DMS153 (cell line): ENCODE measurements at regions not wholly inside any gene's neighbourhood (a gene's known extent, or its start where the extent isn't known, plus 50 kb on each side); places are given as distances from the start of the nearest gene placed in this dataset.
"Not testable (repeated sequence)": the region's sequence is repeated elsewhere in the genome, so short reads cannot be mapped to it uniquely, and the experiment has no call there.

Source experiments
- DNase-seq: peaks from one replicate; lab custom pipeline; 2025; lab: John Stamatoyannopoulos, UW

DNA sequence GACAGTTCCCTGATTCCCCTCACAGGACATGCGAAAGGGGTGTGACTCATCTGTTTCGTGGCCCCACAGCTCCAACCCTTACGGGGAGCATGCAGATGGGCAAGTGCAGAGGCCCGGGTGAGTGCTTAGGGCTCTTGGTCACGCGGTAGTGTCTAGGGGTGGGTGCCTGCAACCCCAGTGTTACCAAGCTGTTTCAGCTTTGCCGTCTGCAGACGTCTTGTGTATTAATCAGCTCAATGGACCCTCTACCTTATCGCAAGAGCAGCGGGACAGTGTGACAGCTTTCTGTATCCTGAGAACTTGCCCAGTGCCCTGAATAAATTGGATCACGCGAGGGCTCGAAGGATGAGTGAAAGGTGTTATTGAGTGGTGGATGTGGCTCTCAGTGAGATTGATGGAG is 816.4 kb upstream of the ANO3 start:
- DNase-seq, result no peak

DNA sequence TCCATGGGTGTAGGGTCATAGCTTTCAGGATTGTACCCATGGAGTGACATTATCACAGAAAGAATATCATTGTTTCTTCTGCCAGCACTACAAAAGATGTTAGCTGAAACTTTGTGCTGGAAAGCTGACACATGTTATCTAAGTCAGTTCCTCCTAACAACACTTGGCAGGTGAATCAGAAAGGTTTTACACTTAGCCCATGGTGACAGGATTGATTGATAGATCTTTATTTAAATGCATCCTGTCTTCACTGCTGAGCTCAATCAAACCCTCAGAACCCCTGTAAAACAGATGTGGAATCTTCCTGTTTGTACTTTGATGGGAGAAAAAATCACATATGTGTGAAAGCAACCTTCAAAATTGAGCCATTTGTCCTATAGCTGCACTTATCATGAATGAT is 811.5 kb upstream of the ANO3 start:
- no peak for DNase-seq

- DNase-seq, result no peak
These were observed 804.1 kb upstream of the ANO3 start for GRCh38 chr11:25527841-25528240.

GRCh38 chr11:25529572-25529971 is 802.4 kb upstream of the ANO3 start:
- no peak for DNase-seq

GRCh38 chr11:25535467-25536272 is 796.3 kb upstream of the ANO3 start:
- DNase-seq, result no peak

- no peak for DNase-seq
These were observed 795.6 kb upstream of the ANO3 start for GRCh38 chr11:25536289-25536688.

- no peak for DNase-seq
These were observed 794.5 kb upstream of the ANO3 start for GRCh38 chr11:25537393-25537792.

DNA sequence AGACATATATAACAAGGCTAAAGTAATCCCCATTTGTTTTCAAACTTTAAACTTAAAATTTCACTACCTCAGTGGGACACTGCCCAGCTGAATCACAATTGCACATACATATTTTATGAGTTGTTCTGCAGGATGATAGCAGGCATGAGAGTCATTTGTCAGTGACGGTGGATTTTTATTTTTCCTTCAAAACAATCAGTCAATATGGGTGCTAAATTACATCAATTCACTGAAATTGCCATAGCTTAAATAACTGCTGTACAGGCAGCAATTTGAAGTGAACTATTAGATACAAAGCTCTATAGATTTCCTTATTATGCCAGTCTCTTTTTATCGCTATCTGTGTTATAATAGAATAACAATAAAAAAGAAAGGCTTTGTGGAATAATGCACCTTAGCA is 784.6 kb upstream of the ANO3 start:
- no peak for DNase-seq

- DNase-seq, result no peak
These were observed 769.5 kb upstream of the ANO3 start for GRCh38 chr11:25562417-25562816.

DNA sequence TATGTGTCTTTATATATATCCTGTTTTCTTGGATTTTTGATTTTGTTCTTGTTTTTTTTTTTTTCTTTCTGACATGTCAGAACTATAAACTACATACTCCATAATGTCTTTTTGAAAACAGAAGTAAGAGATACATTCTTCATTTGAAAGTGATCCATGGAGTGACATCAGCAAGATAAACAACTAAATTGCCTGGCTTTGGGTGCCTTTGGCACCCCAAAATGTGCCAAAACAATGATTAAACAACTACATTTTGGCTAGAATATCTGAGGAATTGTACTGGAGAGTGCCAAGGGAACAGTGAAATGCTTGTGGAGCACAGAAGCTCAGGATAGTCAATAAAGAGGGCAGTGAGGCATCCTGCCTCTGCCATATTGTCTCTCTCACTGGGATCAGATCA is 766.1 kb upstream of the ANO3 start:
- DNase-seq, result no peak

- DNase-seq, result no peak
These were observed 765.4 kb upstream of the ANO3 start for GRCh38 chr11:25566298-25567200.

DNA sequence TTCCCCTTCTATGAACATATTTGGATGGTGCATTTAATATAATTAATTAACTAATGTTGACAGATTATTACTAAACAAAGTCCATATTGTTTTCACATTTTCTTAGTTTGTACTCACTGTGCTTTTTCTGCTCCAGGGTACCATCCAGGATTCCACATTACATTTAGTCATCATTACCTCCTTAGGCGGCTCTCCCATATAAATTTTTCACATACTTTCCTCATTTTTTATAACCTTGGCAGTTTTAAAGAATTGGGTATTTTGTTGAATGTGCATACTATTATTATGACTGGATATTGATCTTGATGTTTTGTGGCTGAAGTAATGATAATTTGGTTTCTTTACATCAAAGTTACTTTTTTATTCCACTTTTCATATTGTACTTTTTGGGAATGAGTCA is 755.6 kb upstream of the ANO3 start:
- no peak for DNase-seq

DNA sequence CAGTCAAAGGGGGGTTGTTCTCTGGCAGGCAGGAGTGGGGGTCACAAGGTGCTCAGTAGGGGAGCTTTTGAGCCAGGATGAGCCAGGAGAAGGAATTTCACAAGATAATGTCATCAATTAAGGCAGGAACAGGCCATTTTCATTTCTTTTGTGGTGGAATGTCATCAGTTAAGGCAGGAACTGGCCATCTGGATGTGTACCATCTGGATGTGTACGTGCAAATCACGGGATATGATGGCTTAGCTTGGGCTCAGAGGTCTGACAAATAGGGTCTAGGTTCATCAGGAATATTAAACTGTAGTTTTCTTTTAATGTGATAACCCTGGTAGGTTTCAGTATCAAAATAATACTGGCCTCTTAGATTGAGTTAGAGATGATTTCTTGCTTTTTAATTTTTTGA is 752.4 kb upstream of the ANO3 start:
- not testable (repeated sequence) for DNase-seq

GRCh38 chr11:25583596-25583995 is 748.3 kb upstream of the ANO3 start:
- DNase-seq, result no peak

DNA sequence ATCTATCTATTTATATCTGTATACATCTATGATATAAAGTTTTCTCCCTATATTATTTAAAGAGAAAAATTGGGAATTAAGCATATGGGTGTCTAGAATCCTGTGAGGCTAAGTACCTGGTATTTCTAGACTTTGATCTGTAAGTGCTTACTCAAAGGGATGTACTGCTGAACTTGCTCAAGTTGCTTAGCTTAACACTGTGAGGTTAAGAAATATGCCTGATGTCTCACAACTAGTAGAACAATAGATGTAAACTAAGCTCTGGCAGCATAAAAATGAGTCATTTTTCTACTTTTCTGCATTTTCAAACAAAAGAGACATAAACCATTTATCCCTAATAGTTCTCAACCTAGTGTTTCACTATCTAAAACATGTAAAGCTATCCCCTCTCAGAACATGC is 744.4 kb upstream of the ANO3 start:
- no peak for DNase-seq

DNA sequence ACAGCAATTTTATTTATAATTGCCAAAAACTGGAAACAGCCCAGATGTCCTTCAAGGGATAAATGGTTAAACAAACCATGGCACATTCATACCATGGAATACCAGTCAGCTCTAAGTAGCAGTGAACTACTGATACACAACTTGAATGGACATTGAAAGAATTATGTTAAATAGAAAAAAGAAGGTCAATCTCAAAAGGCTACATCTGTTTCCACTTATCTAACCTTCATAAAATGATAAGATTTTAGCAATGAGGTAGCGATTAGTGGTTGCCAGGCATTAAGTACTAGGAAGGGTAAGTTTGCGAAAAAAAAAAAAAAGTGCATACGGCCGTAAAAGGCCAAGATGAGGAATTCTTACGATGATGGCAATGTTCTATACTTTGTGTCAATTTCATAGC is 738.7 kb upstream of the ANO3 start:
- no peak for DNase-seq

GRCh38 chr11:25596701-25597100 is 735.2 kb upstream of the ANO3 start:
- no peak for DNase-seq

DNA sequence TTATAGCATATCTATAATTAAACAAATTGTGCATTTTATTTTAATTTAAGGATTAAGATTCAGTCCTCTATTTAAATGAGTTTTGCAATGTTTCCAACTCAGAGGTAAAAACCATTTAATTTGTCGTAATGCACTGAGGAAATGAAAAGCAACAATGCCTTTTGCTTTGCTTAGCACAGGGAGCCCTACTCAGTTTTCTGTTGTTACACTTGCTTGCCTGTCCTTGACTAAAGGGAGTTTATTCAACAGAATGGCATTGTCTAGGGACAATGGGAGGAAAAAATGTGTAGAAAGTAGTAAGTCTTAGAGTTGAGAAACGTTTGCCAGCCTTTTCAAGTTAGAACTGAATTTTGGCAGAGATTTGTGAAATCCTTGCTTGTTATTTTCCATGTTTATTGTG is 734.2 kb upstream of the ANO3 start:
- DNase-seq, result no peak

- DNase-seq, result no peak
These were observed 729.8 kb upstream of the ANO3 start for GRCh38 chr11:25602149-25602548.

DNA sequence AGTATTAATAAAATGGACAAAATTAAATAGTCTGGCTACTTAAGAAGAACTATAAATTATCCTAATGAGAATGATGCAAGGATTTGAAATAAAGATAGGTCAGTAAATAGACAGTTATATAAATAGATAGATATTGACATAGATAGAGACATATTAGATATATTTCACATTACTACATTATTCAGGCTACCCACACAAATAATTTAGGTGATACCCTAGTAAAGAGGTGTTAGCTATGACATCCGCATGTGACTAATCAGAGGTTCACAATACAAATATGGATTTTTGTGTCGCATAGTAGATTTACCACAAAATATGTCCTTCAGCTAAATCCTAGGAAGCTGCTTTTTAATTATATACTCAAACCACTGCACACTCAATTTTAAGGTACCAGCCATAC is 729.0 kb upstream of the ANO3 start:
- DNase-seq, result no peak

DNA sequence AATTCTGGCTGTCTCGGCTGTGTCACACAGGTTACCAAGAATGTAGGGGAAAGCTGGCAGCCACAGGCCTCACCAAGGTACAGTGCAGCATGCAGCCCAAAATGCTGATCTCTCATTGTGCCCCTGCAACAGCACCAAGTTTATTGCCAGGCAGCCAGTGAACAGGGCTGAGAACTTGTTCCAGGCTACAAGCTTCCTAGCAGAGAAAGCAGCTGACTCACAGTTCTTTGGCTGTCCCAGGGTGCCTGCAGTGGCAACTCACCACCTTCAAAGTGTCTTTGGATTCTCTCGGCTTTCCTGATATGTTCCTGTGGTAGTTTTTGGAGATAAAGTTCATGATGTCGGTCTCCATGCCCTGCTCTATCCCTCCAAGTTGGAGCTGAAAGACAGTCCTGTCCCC is 719.1 kb upstream of the ANO3 start:
- no peak for DNase-seq

DNA sequence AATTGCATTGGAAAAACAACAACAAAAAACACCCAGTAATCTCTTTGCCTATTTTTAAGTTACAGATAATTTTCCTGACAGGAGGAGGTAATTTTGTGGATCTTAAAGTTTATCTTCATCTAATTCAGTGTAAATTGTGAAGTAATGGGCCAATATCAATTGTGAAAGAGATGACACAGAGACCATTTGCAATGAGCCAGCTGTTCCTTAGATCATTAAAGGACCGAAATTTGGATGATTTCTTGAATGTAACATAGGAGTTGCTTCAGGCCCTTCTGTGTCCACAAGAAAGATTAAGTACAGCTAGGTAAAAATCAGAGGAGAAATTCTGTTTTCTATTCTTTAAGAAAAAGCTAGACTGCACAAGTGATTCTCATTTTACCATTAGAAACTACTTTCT is 718.5 kb upstream of the ANO3 start:
- DNase-seq, result no peak

GRCh38 chr11:25613865-25614264 is 718.1 kb upstream of the ANO3 start:
- DNase-seq, result no peak
